ENCODE measurements at regions not wholly inside any gene's neighbourhood (a gene's known extent, or its start where the extent isn't known, plus 50 kb on each side); places are given as distances from the start of the nearest gene placed in this dataset.

- Histone ChIP-seq H3K27me3 (ENCODE audit: insufficient read depth, low read length, poor library complexity, severe bottlenecking) (no peaks in the 10 kb centered on the region), H3K79me2 (ENCODE audit: insufficient read depth, low read length) (no peaks in the 10 kb centered on the region), H3K4me2 (ENCODE audit: low read depth, low read length, poor library complexity, severe bottlenecking) (no peak overlapping the region), H4K20me1 (ENCODE audit: insufficient read depth, low read length, poor library complexity, severe bottlenecking) (no peaks in the 10 kb centered on the region), H3K36me3 (ENCODE audit: insufficient read depth, low read length) (no peaks in the 10 kb centered on the region), H2AFZ (ENCODE audit: low read length) (no peak overlapping the region), H3K4me3 (ENCODE audit: low read length, poor library complexity, severe bottlenecking) (no peak overlapping the region), H3F3A (ENCODE audit: low read depth) (no peaks in the 10 kb centered on the region), H3K4me1 (ENCODE audit: insufficient read depth, low read length, poor library complexity, severe bottlenecking) (no peaks in the 10 kb centered on the region), H3K9me2 (replicated peaks; ENCODE audit: low read depth, low read length) (no peaks in the 10 kb centered on the region), H3K9ac (ENCODE audit: low read depth, low read length, poor library complexity, severe bottlenecking) (no peak overlapping the region), H3K9me3 (ENCODE audit: insufficient read depth, low read depth, low read length) (no peaks in the 10 kb centered on the region)
- TF ChIP-seq CTCF (conservative IDR thresholded peaks at IDR 0.05; ENCODE audit: low read length): no peak
- TF ChIP-seq EZH2phosphoT487 (IDR thresholded peaks at IDR 0.05; ENCODE audit: borderline replicate concordance): no peak
Measured at GRCh38 chr3:152173627-152174026, 95.1 kb upstream of the MBNL1 start.

- no peak overlapping the region for H3K4me2 ChIP-seq (ENCODE audit: low read depth, low read length, poor library complexity, severe bottlenecking)
Measured at GRCh38 chr3:152174876-152175527, 93.7 kb upstream of the MBNL1 start.

GRCh38 chr3:152175528-152175889, 93.2 kb upstream of the MBNL1 start:
- H4K20me1 ChIP-seq (ENCODE audit: insufficient read depth, low read length, poor library complexity, severe bottlenecking): no peaks in the 10 kb centered on the region
- no peaks in the 10 kb centered on the region for H3K4me1 ChIP-seq (ENCODE audit: insufficient read depth, low read length, poor library complexity, severe bottlenecking)
- no peaks in the 10 kb centered on the region for H3K9me3 ChIP-seq (ENCODE audit: insufficient read depth, low read depth, low read length)
- no peak overlapping the region for H2AFZ ChIP-seq (ENCODE audit: low read length)
- H3K27me3 ChIP-seq (ENCODE audit: insufficient read depth, low read length, poor library complexity, severe bottlenecking): no peaks in the 10 kb centered on the region
- H3K4me2 ChIP-seq (ENCODE audit: low read depth, low read length, poor library complexity, severe bottlenecking): no peak overlapping the region
- H3F3A ChIP-seq (ENCODE audit: low read depth): no peaks in the 10 kb centered on the region
- H3K36me3 ChIP-seq (ENCODE audit: insufficient read depth, low read length): no peaks in the 10 kb centered on the region
- H3K4me3 ChIP-seq (ENCODE audit: low read length, poor library complexity, severe bottlenecking): no peak overlapping the region
- TF ChIP-seq CTCF (conservative IDR thresholded peaks at IDR 0.05; ENCODE audit: low read length) (no peak), EZH2phosphoT487 (IDR thresholded peaks at IDR 0.05; ENCODE audit: borderline replicate concordance) (no peak)
- H3K9ac ChIP-seq (ENCODE audit: low read depth, low read length, poor library complexity, severe bottlenecking): no peak overlapping the region
- no peaks in the 10 kb centered on the region for H3K79me2 ChIP-seq (ENCODE audit: insufficient read depth, low read length)
- no peaks in the 10 kb centered on the region for H3K9me2 ChIP-seq (replicated peaks; ENCODE audit: low read depth, low read length)

More at GRCh38 chr3:152174876-152175527, 93.7 kb upstream of the MBNL1 start:
- no peaks in the 10 kb centered on the region for H3K79me2 ChIP-seq (ENCODE audit: insufficient read depth, low read length)
- H3K36me3 ChIP-seq (ENCODE audit: insufficient read depth, low read length): no peaks in the 10 kb centered on the region
- H2AFZ ChIP-seq (ENCODE audit: low read length): no peak overlapping the region
- H4K20me1 ChIP-seq (ENCODE audit: insufficient read depth, low read length, poor library complexity, severe bottlenecking): no peaks in the 10 kb centered on the region
- no peak for TF ChIP-seq EZH2phosphoT487 (IDR thresholded peaks at IDR 0.05; ENCODE audit: borderline replicate concordance)
- TF ChIP-seq CTCF (conservative IDR thresholded peaks at IDR 0.05; ENCODE audit: low read length): no peak
- H3K27me3 ChIP-seq (ENCODE audit: insufficient read depth, low read length, poor library complexity, severe bottlenecking): no peaks in the 10 kb centered on the region
- no peaks in the 10 kb centered on the region for H3K4me1 ChIP-seq (ENCODE audit: insufficient read depth, low read length, poor library complexity, severe bottlenecking)
- H3K4me3 ChIP-seq (ENCODE audit: low read length, poor library complexity, severe bottlenecking): no peak overlapping the region
- no peaks in the 10 kb centered on the region for H3K9me2 ChIP-seq (replicated peaks; ENCODE audit: low read depth, low read length)
- no peaks in the 10 kb centered on the region for H3K9me3 ChIP-seq (ENCODE audit: insufficient read depth, low read depth, low read length)
- no peaks in the 10 kb centered on the region for H3F3A ChIP-seq (ENCODE audit: low read depth)
- H3K9ac ChIP-seq (ENCODE audit: low read depth, low read length, poor library complexity, severe bottlenecking): no peak overlapping the region

Data from Loucy (cell line).